Fibroblast of lung (primary cell): ENCODE measurements at regions not wholly inside any gene's neighbourhood (a gene's known extent, or its start where the extent isn't known, plus 50 kb on each side); places are given as distances from the start of the nearest gene placed in this dataset.

Source experiments
- DNase-seq, 2 donors: peaks; one replicate each; pipeline versions ENCODE4 v3.0.0 to v3.0.0-alpha.2; 2010; ENCODE audit warnings: low read depth in 2 of 2
- H2AFZ ChIP-seq: 2 replicates; pipeline ENCODE4 v1.5.1; 2012; ENCODE audit warnings: low read length, control low read depth, inconsistent platforms
- H3K27ac ChIP-seq: 2 replicates; pipeline ENCODE4 v1.5.1; 2011; ENCODE audit warnings: low read length, control low read depth; ENCODE audit not compliant: insufficient read depth
- H3K27me3 ChIP-seq: 2 replicates; pipeline ENCODE4 v1.5.1; 2011; ENCODE audit warnings: mild to moderate bottlenecking, low read length; ENCODE audit not compliant: control insufficient read depth, insufficient read depth
- H3K36me3 ChIP-seq: 2 replicates; pipeline ENCODE4 v1.5.1; 2011; ENCODE audit warnings: low read length; ENCODE audit not compliant: control insufficient read depth, insufficient read depth
- H3K4me1 ChIP-seq: 2 replicates; pipeline ENCODE4 v1.5.1; 2011; ENCODE audit warnings: low read length; ENCODE audit not compliant: control insufficient read depth, insufficient read depth; ENCODE audit errors: extremely low read depth
- H3K4me2 ChIP-seq: 2 replicates; pipeline ENCODE4 v1.5.1; 2011; ENCODE audit warnings: low read length, control low read depth; ENCODE audit not compliant: insufficient read depth; ENCODE audit errors: extremely low read depth
- H3K4me3 ChIP-seq, 4 experiments: fragments of 200-600 bp in 1 of 4; sonication (generic) in 1 of 4; replicated peaks in 1 of 4; 2 replicates each; pipeline ENCODE4 v1.5.1; 2011 to 2016; ENCODE audit warnings: low read length in 4 of 4, low read depth in 3 of 4, mild to moderate bottlenecking in 3 of 4, control low read depth in 2 of 4, inconsistent platforms in 1 of 4, mixed read lengths in 1 of 4; ENCODE audit not compliant: insufficient read depth in 1 of 4; ENCODE audit errors: control extremely low read depth in 1 of 4
- H3K79me2 ChIP-seq: 2 replicates; pipeline ENCODE4 v1.5.1; 2012; ENCODE audit warnings: mild to moderate bottlenecking, low read length, inconsistent platforms; ENCODE audit not compliant: control insufficient read depth, insufficient read depth
- H3K9ac ChIP-seq: 2 replicates; pipeline ENCODE4 v1.5.1; 2011; ENCODE audit warnings: mild to moderate bottlenecking, low read length, control low read depth; ENCODE audit not compliant: insufficient read depth
- H3K9me3 ChIP-seq: 2 replicates; pipeline ENCODE4 v1.5.1; 2012; ENCODE audit warnings: low read depth, low read length; ENCODE audit not compliant: control insufficient read depth, insufficient read depth
- H4K20me1 ChIP-seq: 2 replicates; pipeline ENCODE4 v1.5.1; 2011; ENCODE audit warnings: low read length; ENCODE audit not compliant: control insufficient read depth, insufficient read depth; ENCODE audit errors: extremely low read depth
- EZH2 ChIP-seq: IDR thresholded peaks from 2 replicates; pipeline ENCODE4 v1.5.1; 2012; ENCODE audit warnings: low read length, control low read depth, mild to moderate bottlenecking; ENCODE audit errors: missing control alignments
- TF ChIP-seq, protein P1 (sequence below), 2 donors: IDR thresholded peaks in 1 of 2; conservative IDR thresholded peaks in 1 of 2; 1 replicate in 1 of 2; 2 replicates in 1 of 2; pipeline ENCODE4 v1.5.1; 2011 to 2012; ENCODE audit warnings: low read length in 2 of 2, control low read depth in 1 of 2, inconsistent platforms in 1 of 2, low read depth in 1 of 2, mild to moderate bottlenecking in 1 of 2

DNA sequence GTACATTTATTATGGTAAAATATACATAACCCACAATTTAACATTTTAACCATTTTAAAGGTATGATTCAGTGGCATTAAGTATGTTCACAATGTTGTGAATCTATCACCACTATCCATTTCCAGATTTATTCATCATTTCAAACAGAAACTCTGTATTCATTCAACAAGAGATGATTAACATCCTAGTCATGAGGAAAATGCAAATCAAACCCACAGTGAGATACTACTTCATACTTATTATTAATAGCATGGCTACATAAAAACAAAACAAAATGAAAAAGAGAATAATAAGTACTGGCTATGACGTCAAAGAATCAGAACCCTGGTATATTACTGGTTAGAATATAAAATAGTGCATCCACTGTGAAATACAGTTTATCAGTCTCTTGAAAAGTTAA lies 386.6 kb upstream of the POM121L12 start:
- no peaks in the 10 kb centered on the region for H3K36me3 ChIP-seq
- no peaks in the 10 kb centered on the region for H3K27me3 ChIP-seq
- no peak overlapping the region for H3K4me3 ChIP-seq
- no peak overlapping the region for H3K4me2 ChIP-seq
- no peak overlapping the region for H3K9ac ChIP-seq
- no peaks in the 10 kb centered on the region for H3K9me3 ChIP-seq
- peak in 1 of 2 donors; percentile 79 for DNase-seq
- H3K79me2 ChIP-seq = no peaks in the 10 kb centered on the region
- no peaks in the 10 kb centered on the region for H4K20me1 ChIP-seq
- no peak overlapping the region for H3K27ac ChIP-seq
- H2AFZ ChIP-seq = no peak overlapping the region
- H3K4me1 ChIP-seq = no peaks in the 10 kb centered on the region
- no peak for TF ChIP-seq EZH2
- TF ChIP-seq, protein P1, sequence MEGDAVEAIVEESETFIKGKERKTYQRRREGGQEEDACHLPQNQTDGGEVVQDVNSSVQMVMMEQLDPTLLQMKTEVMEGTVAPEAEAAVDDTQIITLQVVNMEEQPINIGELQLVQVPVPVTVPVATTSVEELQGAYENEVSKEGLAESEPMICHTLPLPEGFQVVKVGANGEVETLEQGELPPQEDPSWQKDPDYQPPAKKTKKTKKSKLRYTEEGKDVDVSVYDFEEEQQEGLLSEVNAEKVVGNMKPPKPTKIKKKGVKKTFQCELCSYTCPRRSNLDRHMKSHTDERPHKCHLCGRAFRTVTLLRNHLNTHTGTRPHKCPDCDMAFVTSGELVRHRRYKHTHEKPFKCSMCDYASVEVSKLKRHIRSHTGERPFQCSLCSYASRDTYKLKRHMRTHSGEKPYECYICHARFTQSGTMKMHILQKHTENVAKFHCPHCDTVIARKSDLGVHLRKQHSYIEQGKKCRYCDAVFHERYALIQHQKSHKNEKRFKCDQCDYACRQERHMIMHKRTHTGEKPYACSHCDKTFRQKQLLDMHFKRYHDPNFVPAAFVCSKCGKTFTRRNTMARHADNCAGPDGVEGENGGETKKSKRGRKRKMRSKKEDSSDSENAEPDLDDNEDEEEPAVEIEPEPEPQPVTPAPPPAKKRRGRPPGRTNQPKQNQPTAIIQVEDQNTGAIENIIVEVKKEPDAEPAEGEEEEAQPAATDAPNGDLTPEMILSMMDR (conservative IDR thresholded peaks at IDR 0.05 in 1 of 2, IDR thresholded peaks at IDR 0.05 in 1 of 2; ENCODE audit: low read depth in 1 of 2, low read length in 2 of 2) = no peak

- Histone ChIP-seq H3K9me3 (no peaks in the 10 kb centered on the region), H3K4me1 (no peaks in the 10 kb centered on the region), H3K9ac (no peak overlapping the region), H3K79me2 (no peaks in the 10 kb centered on the region), H2AFZ (no peak overlapping the region), H3K27ac (no peak overlapping the region), H3K36me3 (no peaks in the 10 kb centered on the region), H3K27me3 (no peaks in the 10 kb centered on the region), H3K4me2 (no peak overlapping the region), H4K20me1 (no peaks in the 10 kb centered on the region), H3K4me3 (no peak overlapping the region)
- DNase-seq = peak in 1 of 2 donors; percentile 75
- TF ChIP-seq EZH2 = no peak
- TF ChIP-seq, protein P1 (conservative IDR thresholded peaks at IDR 0.05 in 1 of 2, IDR thresholded peaks at IDR 0.05 in 1 of 2; ENCODE audit: low read depth in 1 of 2, low read length in 2 of 2) = no peak
Observed at GRCh38 chr7:52647046-52647445, 388.4 kb upstream of the POM121L12 start.

DNA sequence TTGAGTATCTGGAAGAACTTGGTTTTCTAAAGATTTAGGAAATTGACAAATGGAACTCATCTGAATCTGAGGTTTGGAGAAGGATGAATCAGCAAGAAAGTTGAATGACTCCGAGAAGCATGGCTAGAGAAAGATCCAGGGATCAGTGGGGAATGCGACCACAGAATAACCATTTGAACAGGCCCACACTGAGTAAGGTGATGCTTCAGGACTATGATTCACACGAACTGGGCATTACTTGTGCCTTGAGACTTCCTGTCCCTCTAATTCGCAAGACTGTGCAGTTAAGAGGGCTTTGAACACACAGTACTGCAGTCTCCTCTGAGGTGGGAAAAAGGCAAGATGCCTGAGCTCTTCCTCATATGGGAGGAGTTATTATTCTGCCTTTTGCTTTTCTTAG lies 395.5 kb upstream of the POM121L12 start:
- Histone ChIP-seq H3K4me2 (no peak overlapping the region), H4K20me1 (no peaks in the 10 kb centered on the region), H2AFZ (no peak overlapping the region), H3K79me2 (no peaks in the 10 kb centered on the region), H3K27me3 (no peaks in the 10 kb centered on the region), H3K9me3 (no peaks in the 10 kb centered on the region), H3K36me3 (no peaks in the 10 kb centered on the region), H3K4me3 (no peak overlapping the region), H3K9ac (no peak overlapping the region), H3K4me1 (no peaks in the 10 kb centered on the region), H3K27ac (no peak overlapping the region)
- DNase-seq = peak in 1 of 2 donors; percentile 93
- no peak for TF ChIP-seq EZH2
- TF ChIP-seq, protein P1 (conservative IDR thresholded peaks at IDR 0.05 in 1 of 2, IDR thresholded peaks at IDR 0.05 in 1 of 2; ENCODE audit: low read depth in 1 of 2, low read length in 2 of 2) = no peak
